Hindlimb muscle (tissue), 1 donor: ENCODE measurements at regions not wholly inside any gene's neighbourhood (a gene's known extent, or its start where the extent isn't known, plus 50 kb on each side); places are given as distances from the start of the nearest gene placed in this dataset.

Experiments
- DNase-seq: peaks from one replicate; pipeline ENCODE4 v3.0.0-alpha.2; 2013

DNA sequence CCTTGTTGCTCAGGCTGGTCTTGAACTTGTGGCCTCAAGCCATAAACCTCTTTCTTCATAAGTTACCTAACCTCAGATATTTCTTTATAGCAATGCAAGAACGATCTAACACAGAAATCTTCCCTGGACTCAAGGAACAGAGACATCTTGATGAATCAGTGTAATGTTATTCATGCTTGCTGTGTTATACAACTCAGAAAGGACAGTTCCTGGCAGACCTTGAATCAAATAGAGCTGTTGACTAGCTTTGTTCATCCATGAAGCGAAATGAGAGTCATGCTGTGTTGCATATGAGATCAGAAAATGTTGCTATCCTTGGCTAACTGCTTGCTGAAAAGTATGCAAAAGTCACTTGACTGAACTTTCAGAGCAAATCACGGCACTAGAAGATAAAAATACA, 72.6 kb upstream of the ARHGAP24 start:
- DNase-seq: no peak

DNA sequence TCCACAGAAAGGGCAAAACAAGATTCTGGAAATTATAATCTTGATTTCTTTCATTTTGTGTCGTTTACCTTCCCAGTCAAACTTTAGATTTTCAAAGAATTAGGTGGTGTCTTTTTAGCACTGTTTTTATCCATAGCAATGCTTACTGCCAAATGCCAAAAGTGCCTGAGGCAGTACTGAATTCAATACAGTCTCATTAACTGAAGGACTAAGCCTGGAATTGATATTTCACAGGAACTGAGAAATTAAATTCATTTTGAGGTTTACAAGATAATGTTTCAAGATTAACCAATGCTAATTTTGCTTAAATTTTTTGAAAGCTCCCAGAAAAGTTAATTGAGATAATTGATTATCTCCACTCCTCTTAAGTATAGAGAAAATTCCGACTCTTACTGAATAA, 68.8 kb upstream of the ARHGAP24 start:
- no peak for DNase-seq

- DNase-seq: no peak
Measured at GRCh38 chr4:85407546-85407945, 67.4 kb upstream of the ARHGAP24 start.

GRCh38 chr4:85408301-85408700, 66.6 kb upstream of the ARHGAP24 start:
- DNase-seq: no peak

DNA sequence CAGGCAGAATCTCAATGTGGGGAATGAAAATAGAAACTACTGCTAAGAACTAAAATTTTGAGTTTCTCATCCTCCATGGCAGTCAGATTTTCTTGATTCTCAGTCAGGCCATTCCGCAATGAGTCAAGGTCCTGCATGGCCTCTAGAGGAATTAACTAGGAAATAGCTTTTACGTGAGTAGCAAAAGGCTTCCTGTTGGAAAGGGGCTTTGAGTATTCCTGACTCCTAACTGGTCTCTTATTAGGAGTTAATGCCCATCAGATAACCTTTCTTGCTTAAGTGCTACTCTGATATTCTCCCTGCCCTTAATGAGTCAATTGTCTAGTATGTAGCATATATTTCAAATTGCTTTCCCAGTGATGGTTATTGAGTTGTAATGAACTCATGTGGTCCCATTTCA, 65.7 kb upstream of the ARHGAP24 start:
- no peak for DNase-seq

- DNase-seq: no peak
Measured at GRCh38 chr4:85411386-85411785, 63.6 kb upstream of the ARHGAP24 start.

DNA sequence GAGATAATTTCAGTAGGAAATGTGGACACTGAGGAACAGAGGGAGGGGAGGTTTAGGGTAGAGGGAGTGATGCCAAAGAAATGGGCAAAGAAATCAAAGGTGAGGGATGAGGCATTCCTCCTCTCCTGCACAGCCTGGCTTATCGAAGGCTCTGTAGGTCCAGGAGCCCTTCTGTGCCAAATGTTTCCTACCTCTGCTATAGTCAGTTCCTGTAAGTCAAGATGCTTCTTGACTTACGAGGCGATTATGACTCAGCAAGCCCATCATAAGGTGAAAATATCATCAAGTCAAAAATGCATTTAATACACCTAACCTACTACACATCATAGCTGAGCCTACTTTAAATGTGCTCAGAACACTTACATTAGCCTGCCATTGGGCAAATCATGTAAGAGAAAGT, 60.0 kb upstream of the ARHGAP24 start:
- no peak for DNase-seq

- no peak for DNase-seq
Measured at GRCh38 chr4:85416094-85416493, 58.9 kb upstream of the ARHGAP24 start.

DNA sequence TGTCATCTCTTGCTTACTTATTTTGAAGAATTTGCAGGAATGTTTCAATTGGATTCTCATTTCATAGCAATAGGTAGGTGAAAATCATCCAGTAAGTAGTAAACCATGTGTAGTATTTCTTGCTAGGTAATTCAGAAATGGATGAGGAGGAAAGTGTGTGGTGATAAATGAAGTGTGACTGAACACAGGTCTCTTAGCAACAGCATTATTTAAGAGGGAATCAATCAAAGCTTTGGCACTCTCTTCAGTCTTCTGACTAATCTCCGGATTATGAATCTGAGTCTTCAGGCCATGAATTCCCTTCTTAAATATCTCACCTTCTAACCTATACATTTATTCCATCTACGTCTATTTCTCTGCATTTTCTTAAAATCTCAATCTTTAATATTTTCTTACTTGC, 55.8 kb upstream of the ARHGAP24 start:
- DNase-seq: no peak

- no peak for DNase-seq
Measured at GRCh38 chr4:85420831-85421230, 54.1 kb upstream of the ARHGAP24 start.

GRCh38 chr4:85423431-85423830, 51.5 kb upstream of the ARHGAP24 start:
- DNase-seq: no peak
